ENCODE measurements at regions not wholly inside any gene's neighbourhood (a gene's known extent, or its start where the extent isn't known, plus 50 kb on each side); places are given as distances from the start of the nearest gene placed in this dataset.

- no peak for DNase-seq
Observed at GRCh38 chr3:59321881-59322540, 272.2 kb upstream of the CFAP20DC start.

DNA sequence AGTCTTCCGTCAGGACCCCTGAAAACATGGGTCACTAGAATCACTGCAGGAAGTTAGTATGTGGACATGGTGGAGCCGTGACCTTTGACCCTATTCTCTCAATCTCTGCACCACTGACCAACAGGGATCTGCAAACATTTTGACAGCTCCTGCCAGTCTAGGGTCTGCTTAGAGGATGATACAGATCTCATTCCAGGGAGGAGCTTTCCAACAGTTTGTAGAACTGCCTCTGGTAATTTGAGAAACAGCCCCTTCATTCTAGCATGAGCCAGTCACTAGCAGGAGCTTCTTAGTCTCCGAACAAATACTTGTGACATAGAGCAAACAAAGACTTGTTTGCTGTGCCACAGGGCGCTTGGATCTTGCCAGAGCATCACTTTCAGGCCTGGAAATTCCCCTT lies 270.3 kb upstream of the CFAP20DC start:
- DNase-seq: no peak

GRCh38 chr3:59319442-59319841 lies 269.6 kb upstream of the CFAP20DC start:
- DNase-seq: no peak

DNA sequence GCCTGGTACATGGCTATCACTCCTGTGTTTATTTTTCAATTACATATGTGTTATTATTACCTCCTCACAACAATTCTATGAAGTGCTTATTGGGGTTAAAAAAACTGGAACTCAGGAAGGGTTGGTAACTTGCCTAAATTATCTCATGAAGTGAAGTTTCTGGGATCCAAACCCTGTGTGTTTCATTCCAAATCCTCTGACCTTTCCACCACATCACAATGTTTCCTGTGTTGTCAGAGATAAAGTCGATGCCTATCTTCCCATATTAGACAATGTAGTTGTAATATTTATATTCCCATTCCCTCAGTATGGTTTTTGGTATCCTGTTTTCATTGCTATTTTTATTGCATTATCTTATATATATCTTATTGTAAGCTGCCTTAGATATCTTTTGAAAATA lies 269.1 kb upstream of the CFAP20DC start:
- no peak for DNase-seq

- DNase-seq: no peak
Observed at GRCh38 chr3:59317386-59317785, 267.6 kb upstream of the CFAP20DC start.

DNA sequence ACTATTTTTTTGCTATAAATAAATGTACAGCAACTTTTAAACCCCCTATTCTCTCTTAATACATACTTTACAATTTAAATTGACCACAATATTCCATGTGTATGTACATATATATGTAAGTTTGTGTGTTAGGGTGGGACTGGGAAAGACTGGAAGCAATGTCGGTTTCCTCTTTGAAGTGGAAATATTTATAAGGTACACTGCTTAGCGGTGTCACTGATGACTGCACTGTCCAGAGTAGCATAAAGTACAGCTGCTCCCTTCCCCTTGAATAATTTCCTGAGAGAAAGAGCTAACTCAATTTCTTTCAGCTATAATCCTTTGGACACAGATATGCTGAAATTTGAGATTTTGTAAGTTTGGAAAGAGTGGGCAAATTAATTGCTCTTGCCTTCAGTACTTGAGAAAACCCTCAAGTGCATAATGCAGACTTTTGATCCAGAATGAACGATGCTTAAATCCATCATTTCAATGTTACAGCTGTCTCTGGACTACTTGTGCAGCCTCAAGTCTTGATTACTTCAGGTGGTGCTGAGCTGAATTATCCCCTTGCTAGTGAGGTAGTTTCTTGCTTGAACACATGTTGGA lies 267.0 kb upstream of the CFAP20DC start:
- DNase-seq: no peak

DNA sequence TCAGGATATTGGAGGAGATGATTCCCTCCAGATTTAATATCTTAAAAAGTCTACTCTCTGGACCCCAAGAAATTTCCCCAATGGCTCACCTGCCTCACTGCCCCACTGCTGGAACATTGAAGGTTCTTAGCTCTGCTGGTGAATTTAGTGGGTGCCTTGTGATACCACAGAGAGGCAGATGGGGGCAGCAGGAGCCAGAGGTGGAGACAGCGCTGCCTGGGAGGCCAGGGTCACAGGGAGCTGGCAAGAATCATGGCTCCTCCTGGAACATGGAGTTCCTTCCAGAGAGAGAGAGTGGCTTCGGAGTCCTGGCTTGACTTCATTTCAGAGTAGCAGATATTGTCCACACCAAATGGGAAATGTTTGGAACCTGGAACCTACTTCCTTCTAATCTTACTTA lies 263.5 kb upstream of the CFAP20DC start:
- peak; percentile 59 for DNase-seq

- DNase-seq: no peak
Observed at GRCh38 chr3:59311231-59311630, 261.4 kb upstream of the CFAP20DC start.

DNA sequence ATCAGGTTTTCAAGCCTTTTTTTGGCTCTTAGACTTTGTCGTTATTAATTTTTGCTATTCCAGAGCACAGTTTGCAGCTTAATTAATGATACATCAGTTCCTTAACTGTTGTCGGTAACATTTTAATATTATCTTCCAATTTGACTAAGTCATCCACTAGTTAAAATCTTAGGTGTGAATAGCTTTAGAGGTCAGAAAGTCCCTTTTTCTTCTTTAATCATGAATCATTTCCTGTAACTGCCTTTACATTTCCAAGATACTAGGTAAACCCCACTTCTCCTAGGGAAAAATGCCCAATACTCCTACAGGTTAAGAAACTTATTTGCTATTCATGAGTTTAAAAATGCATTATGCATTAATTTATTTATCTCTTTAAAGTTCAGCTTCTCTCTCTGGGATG lies 260.9 kb upstream of the CFAP20DC start:
- no peak for DNase-seq

- DNase-seq: no peak
Observed at GRCh38 chr3:59308684-59309083, 258.9 kb upstream of the CFAP20DC start.

DNA sequence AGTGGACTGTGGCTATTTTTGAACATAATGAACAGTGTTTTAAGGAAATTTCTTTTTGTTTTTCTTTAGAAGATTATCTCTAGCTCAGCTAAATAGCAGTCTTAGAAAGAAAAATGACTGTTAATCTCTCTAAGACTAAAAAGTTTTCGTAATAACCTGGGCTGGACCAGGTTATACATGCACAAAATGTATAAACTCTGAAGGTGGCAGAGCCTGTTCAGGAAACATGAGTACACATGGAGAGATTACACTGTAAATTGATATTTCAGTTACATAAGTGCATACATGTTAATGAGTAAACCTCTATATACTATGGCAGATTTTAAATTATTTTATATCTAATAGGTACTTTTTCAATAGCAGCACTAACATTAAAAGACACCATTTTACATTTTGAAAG lies 258.2 kb upstream of the CFAP20DC start:
- no peak for DNase-seq

GRCh38 chr3:59306436-59306835 lies 256.6 kb upstream of the CFAP20DC start:
- no peak for DNase-seq

- no peak for DNase-seq
Observed at GRCh38 chr3:59304296-59304695, 254.5 kb upstream of the CFAP20DC start.

- DNase-seq: no peak
Observed at GRCh38 chr3:59303452-59303851, 253.6 kb upstream of the CFAP20DC start.

DNA sequence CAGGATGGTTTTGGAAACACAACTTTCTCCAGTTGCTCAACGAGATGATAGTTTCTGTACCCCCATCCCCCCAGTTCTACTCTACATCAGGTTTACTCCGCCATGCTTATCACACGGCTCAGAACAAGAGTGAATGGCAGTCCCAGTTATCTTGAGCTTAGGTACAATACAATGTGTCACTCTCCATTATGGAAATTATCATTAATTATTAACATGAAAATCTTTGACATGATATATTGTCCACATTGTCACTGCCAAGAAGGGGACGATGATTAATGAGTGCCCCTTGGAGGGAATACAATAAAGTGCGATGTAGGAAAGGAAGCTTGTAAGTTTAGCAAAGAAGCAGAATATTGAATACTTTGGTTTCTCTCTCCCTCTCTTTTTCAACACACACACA lies 252.6 kb upstream of the CFAP20DC start:
- no peak for DNase-seq

- no peak for DNase-seq
Observed at GRCh38 chr3:59300733-59301132, 250.9 kb upstream of the CFAP20DC start.

DNA sequence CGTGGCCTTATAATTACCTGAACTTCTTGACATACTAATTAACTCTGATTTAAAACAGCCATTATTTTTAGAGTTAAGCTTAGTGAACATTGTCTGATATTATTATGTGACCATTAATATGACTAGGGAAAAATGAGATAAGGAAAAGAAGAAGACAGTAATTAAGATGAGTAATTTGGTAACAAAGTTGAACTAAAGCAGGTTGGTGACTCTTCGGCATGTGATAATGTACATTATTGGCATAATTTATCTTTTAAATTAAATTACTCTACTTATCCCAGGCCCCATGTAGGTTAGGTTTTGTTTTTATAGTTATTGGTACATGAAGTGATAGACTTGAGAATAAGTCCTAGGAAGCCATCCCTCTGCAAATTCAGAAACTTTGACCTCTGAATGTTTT lies 249.7 kb upstream of the CFAP20DC start:
- no peak for DNase-seq

- no peak for DNase-seq
Observed at GRCh38 chr3:59290358-59290757, 240.5 kb upstream of the CFAP20DC start.

DNA sequence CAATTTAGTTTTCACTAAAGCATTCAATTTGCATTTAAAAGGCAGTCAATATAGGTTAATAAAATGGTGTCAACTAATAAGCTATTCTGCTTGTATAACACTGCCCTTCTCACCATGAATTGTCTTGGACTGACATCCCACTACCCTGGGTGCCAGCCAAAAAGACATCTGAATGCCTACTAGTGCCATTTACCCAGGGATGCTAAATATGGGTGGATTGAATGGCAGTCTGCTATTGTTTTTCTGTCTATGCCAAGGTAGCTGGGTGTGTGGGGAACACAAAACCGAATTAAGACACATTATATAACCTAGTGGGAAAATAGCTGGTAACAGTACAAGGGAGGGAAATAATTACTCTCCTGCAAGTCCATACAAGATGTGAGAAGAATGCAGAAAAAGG lies 240.0 kb upstream of the CFAP20DC start:
- DNase-seq: no peak

DNA sequence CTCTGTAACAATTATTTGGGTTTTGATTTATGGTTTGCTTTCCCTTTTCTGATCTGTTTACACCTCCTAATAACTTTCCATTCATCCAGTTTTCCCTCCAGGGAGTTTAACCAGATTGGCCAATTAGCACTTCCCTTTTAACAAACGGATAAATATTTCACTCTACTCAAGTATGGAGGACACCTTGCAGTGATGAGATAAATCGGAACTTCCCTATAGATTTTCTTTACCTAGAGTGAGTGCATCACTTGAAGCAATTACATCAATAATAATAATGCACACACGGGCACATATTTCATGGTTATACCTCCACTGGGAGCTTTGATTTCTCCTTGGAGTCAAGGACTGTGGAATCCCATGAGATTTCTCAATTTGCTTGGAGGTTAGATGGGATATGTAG lies 239.1 kb upstream of the CFAP20DC start:
- DNase-seq: no peak

- DNase-seq: peak; percentile 60
Observed at GRCh38 chr3:59286791-59287531, 237.1 kb upstream of the CFAP20DC start.

GRCh38 chr3:59285560-59285959 lies 235.7 kb upstream of the CFAP20DC start:
- no peak for DNase-seq

GRCh38 chr3:59284926-59285325 lies 235.1 kb upstream of the CFAP20DC start:
- DNase-seq: no peak

DNA sequence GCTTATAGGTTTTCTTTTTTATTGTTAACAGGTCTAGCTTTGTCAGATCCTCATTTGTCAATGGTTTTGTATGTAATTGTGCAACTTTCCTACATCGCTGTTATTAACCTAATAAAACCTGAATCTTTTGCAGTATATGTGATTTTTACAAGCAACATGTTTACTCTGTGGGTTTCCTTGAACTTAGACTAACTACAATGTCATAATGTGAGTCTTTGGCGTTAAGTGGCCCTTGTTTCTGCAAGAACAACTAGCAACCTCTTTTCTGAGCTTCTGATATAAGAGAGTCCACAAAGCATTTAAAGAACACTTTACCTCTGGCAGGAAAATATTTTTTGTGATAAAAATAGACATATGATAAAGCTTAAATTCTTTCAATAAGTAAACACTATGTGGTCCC lies 230.3 kb upstream of the CFAP20DC start:
- DNase-seq: no peak

GRCh38 chr3:59277816-59278215 lies 228.0 kb upstream of the CFAP20DC start:
- no peak for DNase-seq
